ENCODE measurements at regions not wholly inside any gene's neighbourhood (a gene's known extent, or its start where the extent isn't known, plus 50 kb on each side); places are given as distances from the start of the nearest gene placed in this dataset.

DNA sequence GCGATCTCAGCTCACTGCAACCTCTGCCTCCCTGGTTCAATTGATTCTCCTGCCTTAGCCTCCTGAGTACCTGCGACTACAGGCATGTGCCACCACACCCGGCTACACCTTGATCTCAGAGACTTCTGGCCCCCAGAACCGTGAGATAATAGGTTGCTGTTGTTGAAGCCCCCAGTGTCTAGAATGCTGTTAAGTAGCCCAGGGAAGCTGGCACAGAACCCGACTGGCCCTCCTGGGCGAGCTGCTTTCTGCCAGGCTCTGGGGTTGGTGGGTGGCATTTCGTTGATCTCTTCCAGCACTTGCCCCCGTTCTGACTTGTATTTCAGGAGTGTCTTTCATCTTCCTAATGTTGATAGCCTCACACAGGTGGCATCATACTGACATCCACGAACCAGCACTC lies 807.1 kb downstream of the CDH9 start:
- dilution Hi-C loops (cut with HindIII; ENCODE audit: low sequenced_read_pairs, unreplicated experiment) (no loop called here), intact Hi-C loops (cut with micrococcal nuclease) (no loop called here), in situ Hi-C loops (cut with MboI; ENCODE audit: low sequenced_read_pairs) (no loop called here)
- H3K36me3 ChIP-seq (ENCODE audit: control insufficient read depth, insufficient read depth, low read length), result no peaks in the 10 kb centered on the region
- TF ChIP-seq NFE2L2 (IDR thresholded peaks at IDR 0.05; ENCODE audit: low read depth, low read length), result no peak
- no peak overlapping the region for H3K14ac ChIP-seq (replicated peaks; ENCODE audit: low read depth, low read length)
- WGBS, 2 experiments (ENCODE audit: extremely low coverage in 2 of 2, insufficient read length in 1 of 2), result 100% methylated on average over 1 of the region's 9 CpGs; no CpG with 5 or more reads in 1 of the 2 experiments
- CTCF ChIA-PET, result no interaction called here
- DNase-seq (no peak), ATAC-seq (ENCODE audit: low read depth) (no peak)
- no peak overlapping the region for H3K23ac ChIP-seq (ENCODE audit: low read depth, low read length)
- H3K4me1 ChIP-seq (ENCODE audit: control insufficient read depth, insufficient read depth, low read length), result no peaks in the 10 kb centered on the region
- no peak overlapping the region for H2BK5ac ChIP-seq (ENCODE audit: low read depth, low read length, poor library complexity, severe bottlenecking)
- H3K4ac ChIP-seq (ENCODE audit: low read depth, low read length), result no peak overlapping the region
- BruUV-seq (replicated peaks), result no TSS peak
- H3K9me3 ChIP-seq (ENCODE audit: control insufficient read depth, insufficient read depth, low read length), result peaks cover 33% of the 10 kb centered on the region
- H4K5ac ChIP-seq (ENCODE audit: low read depth, low read length), result no peak overlapping the region
- no peak overlapping the region for H2BK15ac ChIP-seq (ENCODE audit: low read depth, low read length)
- H3K27ac ChIP-seq (ENCODE audit: insufficient read depth, low read length), result no peak overlapping the region
- no peak overlapping the region for H2BK20ac ChIP-seq (ENCODE audit: low read depth, low read length)
- H4K20me1 ChIP-seq (ENCODE audit: insufficient read depth, low read length), result no peaks in the 10 kb centered on the region
- no peak overlapping the region for H4K8ac ChIP-seq (ENCODE audit: low read depth in 2 of 2, low read length in 2 of 2)
- H3K18ac ChIP-seq (ENCODE audit: low read depth, low read length), result no peak overlapping the region
- no peak overlapping the region for H2BK120ac ChIP-seq (ENCODE audit: low read depth, low read length)
- POLR2A ChIA-PET (ENCODE audit: unreplicated experiment), result no interaction called here
- H3K4me2 ChIP-seq (ENCODE audit: low read depth, low read length), result no peak overlapping the region
- no peak overlapping the region for H3K9ac ChIP-seq (ENCODE audit: low read depth, low read length)
- no peaks in the 10 kb centered on the region for H3K27me3 ChIP-seq (ENCODE audit: control insufficient read depth, insufficient read depth, low read length)
- no peaks in the 10 kb centered on the region for H3K9me1 ChIP-seq (ENCODE audit: insufficient read depth, low read length)
- no peak overlapping the region for H2AK9ac ChIP-seq (replicated peaks; ENCODE audit: low read depth, low read length, poor library complexity)
- no peak overlapping the region for H2AK5ac ChIP-seq (ENCODE audit: low read depth, low read length)
- no peak overlapping the region for H3K56ac ChIP-seq (ENCODE audit: extremely low read depth, insufficient read depth, low read length)
- H4K91ac ChIP-seq (ENCODE audit: insufficient read depth, low read depth, low read length), result no peak overlapping the region
- H3K4me3 ChIP-seq (ENCODE audit: insufficient read depth, low read depth, low read length), result no peak overlapping the region
- H3K79me1 ChIP-seq (ENCODE audit: low read depth in 1 of 2, low read length in 2 of 2), result no peaks in the 10 kb centered on the region
- H2AFZ ChIP-seq (replicated peaks; ENCODE audit: low read length, poor library complexity), result no peak overlapping the region

Measured in IMR-90 (cell line).